Panc1 (cell line): ENCODE measurements at regions not wholly inside any gene's neighbourhood (a gene's known extent, or its start where the extent isn't known, plus 50 kb on each side); places are given as distances from the start of the nearest gene placed in this dataset.

Experiments used
- ATAC-seq: fragments of 200-7000 bp; cut with Tn5 transposase; 2 replicates; pipeline ENCODE4 v1.9.1; 2020; ENCODE audit warnings: mild to moderate bottlenecking, moderate library complexity
- BruUV-seq: library from RNA; stranded (reverse); fragments of 400-500 nt; replicated peaks from 2 replicates; lab custom pipeline; 2021; lab: Mats Ljungman, UMichigan
- CTCF ChIA-PET: fragments of 300-600 bp; sonication (Branson Sonifier 250); formaldehyde crosslinking; loops from one replicate; lab custom pipeline; 2022; ENCODE audit warnings: antibody characterized with exemption; lab: Charles Lee
- POLR2A ChIA-PET: fragments of 300-600 bp; sonication (Branson Sonifier 250); formaldehyde crosslinking; loops from one replicate; lab custom pipeline; 2022; ENCODE audit warnings: antibody characterized with exemption; lab: Charles Lee
- DNase-seq: peaks from one replicate; pipeline ENCODE4 v3.0.0-alpha.2; 2010; ENCODE audit warnings: low read depth, low spot score
- H3K27ac ChIP-seq: 2 replicates; pipeline ENCODE4 v1.5.1; 2011; ENCODE audit warnings: mild to moderate bottlenecking, low read length, inconsistent platforms
- H3K27me3 ChIP-seq: fragments of 200-500 bp; sonication (Bioruptor generic); 2 replicates; pipeline ENCODE4 v1.6.0; 2014; ENCODE audit warnings: low read length, inconsistent platforms; ENCODE audit not compliant: control insufficient read depth, insufficient read depth
- H3K36me3 ChIP-seq: fragments of 200-500 bp; sonication (Bioruptor generic); 2 replicates; pipeline ENCODE4 v1.5.1; 2014; ENCODE audit warnings: inconsistent platforms, mild to moderate bottlenecking, low read length, moderate library complexity; ENCODE audit not compliant: control insufficient read depth, insufficient read depth
- H3K4me1 ChIP-seq: 2 replicates; pipeline ENCODE4 v1.5.1; 2011; ENCODE audit warnings: inconsistent platforms, mild to moderate bottlenecking, low read length, moderate library complexity; ENCODE audit not compliant: control insufficient read depth, insufficient read depth
- H3K4me3 ChIP-seq, 2 experiments: 2 replicates each; pipeline ENCODE4 v1.5.1; 2011 to 2012; ENCODE audit warnings: low read depth in 2 of 2, low read length in 2 of 2, mild to moderate bottlenecking in 2 of 2, inconsistent platforms in 1 of 2, moderate library complexity in 1 of 2
- H3K9me3 ChIP-seq: fragments of 200-500 bp; sonication (Bioruptor generic); 2 replicates; pipeline ENCODE4 v1.5.1; 2014; ENCODE audit warnings: low read depth, mild to moderate bottlenecking, inconsistent platforms, low read length, moderate library complexity; ENCODE audit not compliant: control insufficient read depth, insufficient read depth
- POLR2AphosphoS5 ChIP-seq: IDR thresholded peaks from 2 replicates; pipeline ENCODE4 v1.6.1; 2012; ENCODE audit warnings: mild to moderate bottlenecking, low read depth, low read length, moderate library complexity
- SIN3A ChIP-seq: IDR thresholded peaks from 2 replicates; pipeline ENCODE4 v1.6.1; 2012; ENCODE audit warnings: low read depth, mild to moderate bottlenecking, low read length, moderate library complexity, borderline replicate concordance; ENCODE audit not compliant: insufficient read depth
- TCF7L2 ChIP-seq: IDR thresholded peaks from 2 replicates; pipeline ENCODE4 v1.6.1; 2011; ENCODE audit warnings: mild to moderate bottlenecking, low read depth, low read length, inconsistent platforms
- in situ Hi-C: cut with HindIII; loops from 2 replicates; pipeline ENCODE4 v1.10.0; 2016; ENCODE audit warnings: low sequenced_read_pairs, low pct_unique_long_range_greater_than_20kb
- intact Hi-C: fragments of 100-400 bp; cut with micrococcal nuclease; formaldehyde crosslinking; loops from one replicate; pipeline ENCODE4 v1.10.0; 2022; ENCODE audit not compliant: unreplicated experiment
- TF ChIP-seq, protein P1 (sequence below), 2 experiments: IDR thresholded peaks; 2 replicates each; pipeline ENCODE4 v1.6.1; 2011 to 2012; ENCODE audit warnings: low read depth in 2 of 2, control low read depth in 1 of 2, low read length in 1 of 2, mild to moderate bottlenecking in 1 of 2, moderate library complexity in 1 of 2; ENCODE audit not compliant: insufficient read depth in 1 of 2
- TF ChIP-seq, protein P2 (sequence below): fragments of 450-650 bp; IDR thresholded peaks from 2 replicates; pipeline ENCODE4 v1.5.1; 2017; ENCODE audit warnings: mild to moderate bottlenecking

DNA sequence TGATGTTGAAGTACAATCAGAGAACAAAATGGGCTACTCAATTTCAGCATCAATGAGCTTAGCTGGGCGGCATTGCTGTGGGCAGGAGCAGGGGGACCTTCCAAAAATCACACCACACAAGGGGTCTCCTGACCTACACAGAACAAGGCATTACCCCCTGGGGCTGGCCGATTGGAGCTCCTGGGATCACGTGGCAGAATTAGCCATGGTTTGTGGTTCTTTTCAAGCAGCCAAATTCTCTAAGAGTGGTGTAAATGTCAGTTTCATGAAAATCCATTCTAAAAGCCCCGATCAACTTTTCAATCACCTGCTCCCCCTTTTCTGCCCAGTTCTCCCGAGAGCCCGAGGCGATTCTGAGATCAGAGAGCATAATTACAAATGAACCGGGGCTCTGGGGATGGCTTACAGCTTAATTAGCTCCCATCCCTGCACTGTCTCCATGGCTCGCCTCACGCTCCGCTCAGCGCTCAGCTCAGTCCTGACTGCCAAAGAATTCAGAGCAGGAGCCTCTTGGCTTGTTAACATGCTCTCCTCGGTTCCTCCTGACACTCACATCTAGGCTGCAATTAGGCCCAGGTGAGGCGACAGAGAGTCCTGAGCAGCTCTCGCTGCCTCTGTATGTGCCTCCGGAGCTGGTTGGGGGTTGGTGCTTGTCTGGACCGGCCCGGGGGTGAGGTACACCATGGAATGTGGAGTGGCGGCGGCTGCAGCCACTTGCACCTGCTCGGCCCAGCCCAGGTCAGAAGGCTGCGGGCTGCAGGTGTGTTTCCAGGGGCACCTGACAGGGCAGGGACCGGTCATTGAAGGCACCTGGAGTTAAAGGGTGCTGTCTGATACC lies 111.8 kb downstream of the WDR11 start:
- DNase-seq = no peak
- Histone ChIP-seq H3K27me3 (peaks cover 3% of the 10 kb centered on the region; the same call in 1 of the 2 replicates), H3K9me3 (no peaks in the 10 kb centered on the region), H3K27ac (no peak overlapping the region), H3K36me3 (no peaks in the 10 kb centered on the region), H3K4me3 (no peak overlapping the region), H3K4me1 (no peaks in the 10 kb centered on the region)
- BruUV-seq = no TSS peak
- POLR2A ChIA-PET = no interaction called here
- CTCF ChIA-PET = no interaction called here
- no peak for TF ChIP-seq TCF7L2
- no peak for TF ChIP-seq POLR2AphosphoS5
- TF ChIP-seq, protein P1, sequence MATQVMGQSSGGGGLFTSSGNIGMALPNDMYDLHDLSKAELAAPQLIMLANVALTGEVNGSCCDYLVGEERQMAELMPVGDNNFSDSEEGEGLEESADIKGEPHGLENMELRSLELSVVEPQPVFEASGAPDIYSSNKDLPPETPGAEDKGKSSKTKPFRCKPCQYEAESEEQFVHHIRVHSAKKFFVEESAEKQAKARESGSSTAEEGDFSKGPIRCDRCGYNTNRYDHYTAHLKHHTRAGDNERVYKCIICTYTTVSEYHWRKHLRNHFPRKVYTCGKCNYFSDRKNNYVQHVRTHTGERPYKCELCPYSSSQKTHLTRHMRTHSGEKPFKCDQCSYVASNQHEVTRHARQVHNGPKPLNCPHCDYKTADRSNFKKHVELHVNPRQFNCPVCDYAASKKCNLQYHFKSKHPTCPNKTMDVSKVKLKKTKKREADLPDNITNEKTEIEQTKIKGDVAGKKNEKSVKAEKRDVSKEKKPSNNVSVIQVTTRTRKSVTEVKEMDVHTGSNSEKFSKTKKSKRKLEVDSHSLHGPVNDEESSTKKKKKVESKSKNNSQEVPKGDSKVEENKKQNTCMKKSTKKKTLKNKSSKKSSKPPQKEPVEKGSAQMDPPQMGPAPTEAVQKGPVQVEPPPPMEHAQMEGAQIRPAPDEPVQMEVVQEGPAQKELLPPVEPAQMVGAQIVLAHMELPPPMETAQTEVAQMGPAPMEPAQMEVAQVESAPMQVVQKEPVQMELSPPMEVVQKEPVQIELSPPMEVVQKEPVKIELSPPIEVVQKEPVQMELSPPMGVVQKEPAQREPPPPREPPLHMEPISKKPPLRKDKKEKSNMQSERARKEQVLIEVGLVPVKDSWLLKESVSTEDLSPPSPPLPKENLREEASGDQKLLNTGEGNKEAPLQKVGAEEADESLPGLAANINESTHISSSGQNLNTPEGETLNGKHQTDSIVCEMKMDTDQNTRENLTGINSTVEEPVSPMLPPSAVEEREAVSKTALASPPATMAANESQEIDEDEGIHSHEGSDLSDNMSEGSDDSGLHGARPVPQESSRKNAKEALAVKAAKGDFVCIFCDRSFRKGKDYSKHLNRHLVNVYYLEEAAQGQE (IDR thresholded peaks at IDR 0.05; ENCODE audit: insufficient read depth in 1 of 2, low read depth in 2 of 2, low read length in 1 of 2) = no peak
- no peak for TF ChIP-seq SIN3A
- TF ChIP-seq, protein P2, sequence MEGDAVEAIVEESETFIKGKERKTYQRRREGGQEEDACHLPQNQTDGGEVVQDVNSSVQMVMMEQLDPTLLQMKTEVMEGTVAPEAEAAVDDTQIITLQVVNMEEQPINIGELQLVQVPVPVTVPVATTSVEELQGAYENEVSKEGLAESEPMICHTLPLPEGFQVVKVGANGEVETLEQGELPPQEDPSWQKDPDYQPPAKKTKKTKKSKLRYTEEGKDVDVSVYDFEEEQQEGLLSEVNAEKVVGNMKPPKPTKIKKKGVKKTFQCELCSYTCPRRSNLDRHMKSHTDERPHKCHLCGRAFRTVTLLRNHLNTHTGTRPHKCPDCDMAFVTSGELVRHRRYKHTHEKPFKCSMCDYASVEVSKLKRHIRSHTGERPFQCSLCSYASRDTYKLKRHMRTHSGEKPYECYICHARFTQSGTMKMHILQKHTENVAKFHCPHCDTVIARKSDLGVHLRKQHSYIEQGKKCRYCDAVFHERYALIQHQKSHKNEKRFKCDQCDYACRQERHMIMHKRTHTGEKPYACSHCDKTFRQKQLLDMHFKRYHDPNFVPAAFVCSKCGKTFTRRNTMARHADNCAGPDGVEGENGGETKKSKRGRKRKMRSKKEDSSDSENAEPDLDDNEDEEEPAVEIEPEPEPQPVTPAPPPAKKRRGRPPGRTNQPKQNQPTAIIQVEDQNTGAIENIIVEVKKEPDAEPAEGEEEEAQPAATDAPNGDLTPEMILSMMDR = no peak
- in situ Hi-C loops (no loop called here), intact Hi-C loops (no loop called here)
- ATAC-seq = no peak

DNA sequence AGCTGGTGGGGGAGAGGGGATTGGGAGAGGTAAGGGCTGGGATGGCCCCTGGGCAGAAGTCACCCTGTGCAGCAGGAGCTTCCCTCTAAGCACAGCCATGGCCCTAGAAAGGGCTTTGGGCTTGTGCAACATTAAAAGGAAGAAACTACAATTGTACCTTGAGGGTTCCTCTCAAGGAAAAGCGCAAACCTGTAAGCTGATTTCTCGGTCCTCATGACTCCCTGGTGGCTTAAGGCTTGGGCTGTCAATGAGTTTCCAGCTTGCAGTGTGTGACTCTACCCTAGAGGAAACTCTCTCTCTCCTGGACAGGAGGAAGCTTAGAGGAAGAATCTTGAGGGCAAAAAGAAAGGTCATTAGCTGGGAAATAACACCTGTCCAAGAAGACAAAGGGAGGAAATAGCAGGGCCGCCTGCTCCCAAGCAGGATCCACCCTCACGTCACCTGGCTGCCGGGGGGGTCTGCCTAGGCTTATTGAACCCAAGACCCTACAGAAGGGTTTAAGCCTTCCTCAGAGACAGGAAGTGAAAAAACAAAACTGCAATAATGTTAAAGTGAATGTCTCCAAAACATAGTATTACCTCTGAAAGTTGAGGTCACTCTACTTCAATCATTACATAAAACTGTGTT lies 112.5 kb downstream of the WDR11 start:
- no TSS peak for BruUV-seq
- ATAC-seq (no peak), DNase-seq (no peak)
- ChIA-PET CTCF (no interaction called here), POLR2A (no interaction called here)
- Histone ChIP-seq H3K4me1 (no peaks in the 10 kb centered on the region), H3K4me3 (no peak overlapping the region), H3K27ac (no peak overlapping the region), H3K27me3 (peaks cover 3% of the 10 kb centered on the region; the same call in 1 of the 2 replicates), H3K9me3 (no peaks in the 10 kb centered on the region), H3K36me3 (no peaks in the 10 kb centered on the region)
- intact Hi-C loops (no loop called here), in situ Hi-C loops (no loop called here)
- TF ChIP-seq, protein P2 = no peak
- TF ChIP-seq SIN3A (no peak), TCF7L2 (no peak)
